GM12874 (cell line): ENCODE measurements at regions not wholly inside any gene's neighbourhood (a gene's known extent, or its start where the extent isn't known, plus 50 kb on each side); places are given as distances from the start of the nearest gene placed in this dataset.
A peak's percentile ranks its signal among the peaks of the same experiment; 100 is the strongest.

ENCODE experiments used
- TF ChIP-seq, protein P1 (sequence below): IDR thresholded peaks from 2 replicates; pipeline ENCODE4 v1.5.1; 2011; ENCODE audit warnings: low read depth, mild to moderate bottlenecking, control low read depth, low read length, moderate library complexity; ENCODE audit not compliant: insufficient read depth

- TF ChIP-seq, protein P1, sequence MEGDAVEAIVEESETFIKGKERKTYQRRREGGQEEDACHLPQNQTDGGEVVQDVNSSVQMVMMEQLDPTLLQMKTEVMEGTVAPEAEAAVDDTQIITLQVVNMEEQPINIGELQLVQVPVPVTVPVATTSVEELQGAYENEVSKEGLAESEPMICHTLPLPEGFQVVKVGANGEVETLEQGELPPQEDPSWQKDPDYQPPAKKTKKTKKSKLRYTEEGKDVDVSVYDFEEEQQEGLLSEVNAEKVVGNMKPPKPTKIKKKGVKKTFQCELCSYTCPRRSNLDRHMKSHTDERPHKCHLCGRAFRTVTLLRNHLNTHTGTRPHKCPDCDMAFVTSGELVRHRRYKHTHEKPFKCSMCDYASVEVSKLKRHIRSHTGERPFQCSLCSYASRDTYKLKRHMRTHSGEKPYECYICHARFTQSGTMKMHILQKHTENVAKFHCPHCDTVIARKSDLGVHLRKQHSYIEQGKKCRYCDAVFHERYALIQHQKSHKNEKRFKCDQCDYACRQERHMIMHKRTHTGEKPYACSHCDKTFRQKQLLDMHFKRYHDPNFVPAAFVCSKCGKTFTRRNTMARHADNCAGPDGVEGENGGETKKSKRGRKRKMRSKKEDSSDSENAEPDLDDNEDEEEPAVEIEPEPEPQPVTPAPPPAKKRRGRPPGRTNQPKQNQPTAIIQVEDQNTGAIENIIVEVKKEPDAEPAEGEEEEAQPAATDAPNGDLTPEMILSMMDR: no peak
Observed at GRCh38 chr2:18398833-18399232, 161.6 kb downstream of the RDH14 start.

DNA sequence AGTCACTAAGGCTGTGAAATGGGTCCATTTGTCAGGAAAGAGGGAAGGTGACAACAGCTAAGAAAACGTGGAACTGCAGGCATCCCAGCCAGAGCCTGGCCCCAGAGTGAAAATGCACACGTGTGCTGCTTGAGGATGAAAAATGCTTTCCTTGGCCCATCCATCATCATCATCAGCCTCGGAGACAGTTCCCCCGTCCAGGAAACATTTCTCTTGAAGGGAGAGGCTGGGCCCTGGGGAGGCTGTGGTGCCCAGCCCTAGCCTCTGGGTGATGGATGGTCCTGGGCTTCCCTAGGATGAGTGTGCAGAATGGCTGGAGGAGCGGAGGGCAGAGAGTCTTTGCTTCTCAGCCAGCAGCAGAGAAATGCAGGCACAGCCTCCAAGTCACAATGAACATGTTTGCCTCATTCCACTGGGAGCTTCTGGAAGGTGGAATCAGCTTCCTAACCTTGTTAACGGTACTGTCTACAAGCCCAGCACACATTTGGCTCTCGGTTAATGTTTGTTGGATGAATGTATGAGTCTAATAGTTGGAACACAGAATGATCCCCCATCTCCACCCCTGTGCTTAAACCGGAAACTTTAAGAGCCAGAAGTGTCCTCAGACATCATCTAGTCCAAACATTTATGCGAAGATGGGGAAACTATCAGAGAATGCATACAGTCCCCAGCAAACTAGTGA lies 164.0 kb downstream of the RDH14 start:
- TF ChIP-seq, protein P1: no peak

DNA sequence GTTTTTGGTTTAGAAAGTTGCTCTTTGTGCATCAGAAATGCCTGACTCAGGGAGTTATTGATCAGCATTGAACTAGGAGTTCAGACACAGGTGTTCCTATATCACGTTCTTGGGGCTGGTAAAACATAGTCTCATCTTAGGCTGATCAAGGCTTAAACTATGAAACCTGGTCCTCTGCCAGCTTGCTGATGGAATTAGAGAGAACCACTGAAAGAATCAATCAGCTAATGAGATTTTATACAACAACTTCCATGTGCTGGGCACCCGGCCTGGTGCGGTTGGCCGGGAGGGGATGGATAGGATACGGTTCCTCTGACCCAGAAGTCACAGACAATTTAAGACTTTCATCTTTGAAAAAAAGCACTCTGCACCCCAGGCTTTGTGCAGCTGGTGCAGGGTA lies 164.9 kb downstream of the RDH14 start:
- TF ChIP-seq, protein P1: no peak

GRCh38 chr2:18387441-18388206 lies 172.8 kb downstream of the RDH14 start:
- TF ChIP-seq, protein P1: peak; percentile 94

- TF ChIP-seq, protein P1: no peak
Observed at GRCh38 chr2:18384242-18384641, 176.2 kb downstream of the RDH14 start.

- TF ChIP-seq, protein P1: no peak
Observed at GRCh38 chr2:18381386-18381785, 179.1 kb downstream of the RDH14 start.

GRCh38 chr2:18380321-18380720 lies 180.1 kb downstream of the RDH14 start:
- TF ChIP-seq, protein P1: no peak
